Gastroesophageal sphincter (tissue), 3 donors: ENCODE measurements at regions not wholly inside any gene's neighbourhood (a gene's known extent, or its start where the extent isn't known, plus 50 kb on each side); places are given as distances from the start of the nearest gene placed in this dataset.

ENCODE experiments used
- EP300 ChIP-seq: sonication (generic); formaldehyde crosslinking; IDR thresholded peaks from one replicate; pipeline ENCODE4 v1.6.1; 2017; ENCODE audit warnings: antibody characterized with exemption, mild to moderate bottlenecking
- TF ChIP-seq, protein P1 (sequence below), 4 experiments: fragments of 200-600 bp in 2 of 4; fragments of 450-650 bp in 2 of 4; sonication (generic) in 1 of 4; IDR thresholded peaks; one replicate each; pipeline ENCODE4 v1.5.1; 2017 to 2019; ENCODE audit warnings: antibody characterized with exemption in 4 of 4, mild to moderate bottlenecking in 2 of 4, moderate library complexity in 2 of 4

DNA sequence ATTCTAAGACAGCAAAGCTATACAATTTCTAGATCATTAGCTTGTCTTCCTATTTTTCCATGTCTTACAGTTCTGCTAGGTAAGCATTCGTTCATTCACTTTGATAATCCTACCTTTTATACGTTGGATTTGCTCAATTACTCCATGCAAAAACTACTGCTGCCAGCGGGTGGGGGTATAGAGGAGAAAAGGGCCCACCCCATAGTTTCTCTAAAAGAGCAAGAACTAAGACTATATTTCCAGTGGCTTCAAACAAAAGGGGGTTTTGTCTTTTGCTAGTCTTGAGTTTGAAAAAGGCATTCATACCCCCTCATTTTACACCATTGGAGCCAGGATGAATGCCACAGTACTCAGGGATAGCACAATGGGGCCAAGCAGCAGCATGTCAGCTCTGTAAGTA lies 155.7 kb downstream of the WT1 start:
- TF ChIP-seq, protein P1, sequence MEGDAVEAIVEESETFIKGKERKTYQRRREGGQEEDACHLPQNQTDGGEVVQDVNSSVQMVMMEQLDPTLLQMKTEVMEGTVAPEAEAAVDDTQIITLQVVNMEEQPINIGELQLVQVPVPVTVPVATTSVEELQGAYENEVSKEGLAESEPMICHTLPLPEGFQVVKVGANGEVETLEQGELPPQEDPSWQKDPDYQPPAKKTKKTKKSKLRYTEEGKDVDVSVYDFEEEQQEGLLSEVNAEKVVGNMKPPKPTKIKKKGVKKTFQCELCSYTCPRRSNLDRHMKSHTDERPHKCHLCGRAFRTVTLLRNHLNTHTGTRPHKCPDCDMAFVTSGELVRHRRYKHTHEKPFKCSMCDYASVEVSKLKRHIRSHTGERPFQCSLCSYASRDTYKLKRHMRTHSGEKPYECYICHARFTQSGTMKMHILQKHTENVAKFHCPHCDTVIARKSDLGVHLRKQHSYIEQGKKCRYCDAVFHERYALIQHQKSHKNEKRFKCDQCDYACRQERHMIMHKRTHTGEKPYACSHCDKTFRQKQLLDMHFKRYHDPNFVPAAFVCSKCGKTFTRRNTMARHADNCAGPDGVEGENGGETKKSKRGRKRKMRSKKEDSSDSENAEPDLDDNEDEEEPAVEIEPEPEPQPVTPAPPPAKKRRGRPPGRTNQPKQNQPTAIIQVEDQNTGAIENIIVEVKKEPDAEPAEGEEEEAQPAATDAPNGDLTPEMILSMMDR (IDR thresholded peaks at IDR 0.05): no peak
- TF ChIP-seq EP300: no peak
